ENCODE measurements at regions not wholly inside any gene's neighbourhood (a gene's known extent, or its start where the extent isn't known, plus 50 kb on each side); places are given as distances from the start of the nearest gene placed in this dataset.

GRCh38 chr9:14529629-14530028 is 163.6 kb downstream of the ZDHHC21 start:
- ChIA-PET CTCF (no interaction called here), POLR2A (no interaction called here)
- H3K9me3 ChIP-seq (ENCODE audit: control insufficient read depth in 2 of 3, low read length in 3 of 3): no peaks in the 10 kb centered on the region
- no peak overlapping the region for H3K4me3 Mint-ChIP-seq
- ATAC-seq (no peak), DNase-seq (no peak)
- H3K36me3 Mint-ChIP-seq: no peaks in the 10 kb centered on the region
- H3K9me3 Mint-ChIP-seq: no peaks in the 10 kb centered on the region
- no peaks in the 10 kb centered on the region for H3K27me3 ChIP-seq (ENCODE audit: control insufficient read depth in 2 of 2, insufficient read depth in 2 of 2, low read length in 2 of 2)
- no peak overlapping the region for H3K4me3 ChIP-seq (ENCODE audit: low read length)
- no peaks in the 10 kb centered on the region for H3K36me3 ChIP-seq (ENCODE audit: control insufficient read depth in 2 of 3, insufficient read depth in 3 of 3, low read length in 3 of 3)
- peaks cover 7 to 24% (median 12%) of the 10 kb centered on the region in 5 donors for H3K27me3 Mint-ChIP-seq
- peaks cover 0 to 2% (median 0%) of the 10 kb centered on the region in 7 donors for H3K4me1 Mint-ChIP-seq
- H3K27ac ChIP-seq (ENCODE audit: low read depth, low read length): no peak overlapping the region
- H3K27ac Mint-ChIP-seq: no peak overlapping the region
- H3K4me1 ChIP-seq (ENCODE audit: control insufficient read depth in 2 of 2, insufficient read depth in 2 of 2, low read length in 2 of 2): no peaks in the 10 kb centered on the region
- intact Hi-C loops (cut with micrococcal nuclease): no loop called here

DNA sequence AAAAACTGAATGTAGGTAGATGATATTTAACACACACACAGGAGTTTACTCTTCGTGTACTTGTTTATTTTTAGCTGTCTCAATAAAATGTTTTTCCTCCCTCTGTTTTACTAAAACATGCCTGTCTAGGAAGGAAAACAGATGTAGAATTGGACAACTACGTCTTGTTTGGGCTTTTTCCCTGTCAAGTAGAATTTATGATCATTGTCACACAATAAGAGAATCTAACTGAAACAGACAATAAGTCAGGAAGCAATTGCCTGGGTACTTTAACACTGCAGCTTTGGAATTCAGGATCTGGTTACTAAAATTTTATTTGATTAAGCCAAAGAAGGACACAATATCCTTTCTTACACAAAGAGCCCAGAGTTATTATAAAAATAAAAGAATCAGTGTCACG is 164.2 kb downstream of the ZDHHC21 start:
- no peak overlapping the region for H3K27ac Mint-ChIP-seq
- Histone ChIP-seq H3K27ac (ENCODE audit: low read depth, low read length) (no peak overlapping the region), H3K36me3 (ENCODE audit: control insufficient read depth in 2 of 3, insufficient read depth in 3 of 3, low read length in 3 of 3) (no peaks in the 10 kb centered on the region), H3K4me3 (ENCODE audit: low read length) (no peak overlapping the region), H3K27me3 (ENCODE audit: control insufficient read depth in 2 of 2, insufficient read depth in 2 of 2, low read length in 2 of 2) (no peaks in the 10 kb centered on the region), H3K4me1 (ENCODE audit: control insufficient read depth in 2 of 2, insufficient read depth in 2 of 2, low read length in 2 of 2) (no peaks in the 10 kb centered on the region), H3K9me3 (ENCODE audit: control insufficient read depth in 2 of 3, low read length in 3 of 3) (no peaks in the 10 kb centered on the region)
- intact Hi-C loops (cut with micrococcal nuclease): no loop called here
- ATAC-seq: no peak
- H3K4me1 Mint-ChIP-seq: peaks cover 0 to 2% (median 0%) of the 10 kb centered on the region in 7 donors
- H3K27me3 Mint-ChIP-seq: peaks cover 4 to 19% (median 7%) of the 10 kb centered on the region in 5 donors
- no peaks in the 10 kb centered on the region for H3K36me3 Mint-ChIP-seq
- H3K9me3 Mint-ChIP-seq: no peaks in the 10 kb centered on the region
- DNase-seq: no peak
- CTCF ChIA-PET: no interaction called here
- POLR2A ChIA-PET: no interaction called here
- no peak overlapping the region for H3K4me3 Mint-ChIP-seq

DNA sequence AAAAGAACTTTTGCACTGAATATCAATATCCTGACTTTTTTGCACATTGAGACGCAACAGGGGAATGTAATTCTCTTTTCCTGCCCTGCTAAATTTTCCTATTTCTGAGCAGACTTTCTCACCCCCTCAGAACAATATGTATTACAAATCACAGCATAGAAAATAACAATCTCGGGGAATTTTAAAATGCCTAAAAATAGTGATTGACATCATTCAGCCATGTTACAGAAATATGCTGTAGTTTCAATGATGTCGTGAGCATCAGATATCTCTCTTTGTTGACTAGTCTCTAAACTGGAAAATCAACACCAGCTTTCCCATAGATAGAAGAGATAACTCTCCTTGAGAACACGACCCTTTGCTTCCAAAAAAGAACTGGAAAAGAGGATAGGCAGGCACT is 166.7 kb downstream of the ZDHHC21 start:
- Histone ChIP-seq H3K9me3 (ENCODE audit: control insufficient read depth in 2 of 3, low read length in 3 of 3) (no peaks in the 10 kb centered on the region), H3K4me3 (ENCODE audit: low read length) (no peak overlapping the region), H3K4me1 (ENCODE audit: control insufficient read depth in 2 of 2, insufficient read depth in 2 of 2, low read length in 2 of 2) (no peaks in the 10 kb centered on the region), H3K27ac (ENCODE audit: low read depth, low read length) (no peak overlapping the region), H3K27me3 (ENCODE audit: control insufficient read depth in 2 of 2, insufficient read depth in 2 of 2, low read length in 2 of 2) (no peaks in the 10 kb centered on the region), H3K36me3 (ENCODE audit: control insufficient read depth in 2 of 3, insufficient read depth in 3 of 3, low read length in 3 of 3) (no peaks in the 10 kb centered on the region)
- no peak overlapping the region for H3K4me3 Mint-ChIP-seq
- no peaks in the 10 kb centered on the region for H3K9me3 Mint-ChIP-seq
- ChIA-PET CTCF (no interaction called here), POLR2A (no interaction called here)
- intact Hi-C loops (cut with micrococcal nuclease): no loop called here
- no peak for ATAC-seq
- no peak for DNase-seq
- no peaks in the 10 kb centered on the region for H3K36me3 Mint-ChIP-seq
- peaks cover 0 to 2% (median 0%) of the 10 kb centered on the region in 7 donors for H3K4me1 Mint-ChIP-seq
- H3K27me3 Mint-ChIP-seq: peaks cover 0 to 19% (median 7%) of the 10 kb centered on the region in 5 donors
- no peak overlapping the region for H3K27ac Mint-ChIP-seq

GRCh38 chr9:14525856-14526255 is 167.4 kb downstream of the ZDHHC21 start:
- intact Hi-C loops (cut with micrococcal nuclease): no loop called here
- ATAC-seq (no peak), DNase-seq (no peak)
- Histone ChIP-seq H3K27ac (ENCODE audit: low read depth, low read length) (no peak overlapping the region), H3K36me3 (ENCODE audit: control insufficient read depth in 2 of 3, insufficient read depth in 3 of 3, low read length in 3 of 3) (no peaks in the 10 kb centered on the region), H3K4me1 (ENCODE audit: control insufficient read depth in 2 of 2, insufficient read depth in 2 of 2, low read length in 2 of 2) (no peaks in the 10 kb centered on the region), H3K4me3 (ENCODE audit: low read length) (no peak overlapping the region), H3K27me3 (ENCODE audit: control insufficient read depth in 2 of 2, insufficient read depth in 2 of 2, low read length in 2 of 2) (no peaks in the 10 kb centered on the region), H3K9me3 (ENCODE audit: control insufficient read depth in 2 of 3, low read length in 3 of 3) (no peaks in the 10 kb centered on the region)
- no peaks in the 10 kb centered on the region for H3K36me3 Mint-ChIP-seq
- ChIA-PET CTCF (no interaction called here), POLR2A (no interaction called here)
- H3K27me3 Mint-ChIP-seq: peaks cover 0 to 19% (median 7%) of the 10 kb centered on the region in 5 donors
- H3K4me3 Mint-ChIP-seq: no peak overlapping the region
- H3K27ac Mint-ChIP-seq: no peak overlapping the region
- H3K9me3 Mint-ChIP-seq: no peaks in the 10 kb centered on the region
- H3K4me1 Mint-ChIP-seq: peaks cover 0 to 2% (median 0%) of the 10 kb centered on the region in 7 donors

GRCh38 chr9:14524873-14525515 is 168.2 kb downstream of the ZDHHC21 start:
- no peak overlapping the region for H3K4me3 ChIP-seq (ENCODE audit: low read length)
- Mint-ChIP-seq H3K27me3 (peaks cover 0 to 17% (median 7%) of the 10 kb centered on the region in 5 donors), H3K9me3 (no peaks in the 10 kb centered on the region), H3K4me3 (no peak overlapping the region), H3K4me1 (no peaks in the 10 kb centered on the region), H3K36me3 (no peaks in the 10 kb centered on the region), H3K27ac (no peak overlapping the region)
- no peaks in the 10 kb centered on the region for H3K4me1 ChIP-seq (ENCODE audit: control insufficient read depth in 2 of 2, insufficient read depth in 2 of 2, low read length in 2 of 2)
- no peaks in the 10 kb centered on the region for H3K27me3 ChIP-seq (ENCODE audit: control insufficient read depth in 2 of 2, insufficient read depth in 2 of 2, low read length in 2 of 2)
- DNase-seq (no peak), ATAC-seq (no peak)
- intact Hi-C loops (cut with micrococcal nuclease): no loop called here
- H3K27ac ChIP-seq (ENCODE audit: low read depth, low read length): no peak overlapping the region
- H3K9me3 ChIP-seq (ENCODE audit: control insufficient read depth in 2 of 3, low read length in 3 of 3): no peaks in the 10 kb centered on the region
- CTCF ChIA-PET: no interaction called here
- POLR2A ChIA-PET: no interaction called here
- H3K36me3 ChIP-seq (ENCODE audit: control insufficient read depth in 2 of 3, insufficient read depth in 3 of 3, low read length in 3 of 3): no peaks in the 10 kb centered on the region

- Histone ChIP-seq H3K36me3 (ENCODE audit: control insufficient read depth in 2 of 3, insufficient read depth in 3 of 3, low read length in 3 of 3) (no peaks in the 10 kb centered on the region), H3K4me1 (ENCODE audit: control insufficient read depth in 2 of 2, insufficient read depth in 2 of 2, low read length in 2 of 2) (no peaks in the 10 kb centered on the region), H3K4me3 (ENCODE audit: low read length) (no peak overlapping the region), H3K27ac (ENCODE audit: low read depth, low read length) (no peak overlapping the region), H3K9me3 (ENCODE audit: control insufficient read depth in 2 of 3, low read length in 3 of 3) (no peaks in the 10 kb centered on the region), H3K27me3 (ENCODE audit: control insufficient read depth in 2 of 2, insufficient read depth in 2 of 2, low read length in 2 of 2) (no peaks in the 10 kb centered on the region)
- ChIA-PET CTCF (no interaction called here), POLR2A (no interaction called here)
- Mint-ChIP-seq H3K27me3 (peaks cover 0 to 17% (median 3%) of the 10 kb centered on the region in 5 donors), H3K36me3 (no peaks in the 10 kb centered on the region), H3K9me3 (no peaks in the 10 kb centered on the region), H3K4me1 (no peaks in the 10 kb centered on the region), H3K27ac (no peak overlapping the region), H3K4me3 (no peak overlapping the region)
- DNase-seq (no peak), ATAC-seq (no peak)
- intact Hi-C loops (cut with micrococcal nuclease): no loop called here
These were observed 169.7 kb downstream of the ZDHHC21 start for GRCh38 chr9:14523545-14523944.

- no peak for DNase-seq
These were observed 170.4 kb downstream of the ZDHHC21 start for GRCh38 chr9:14522627-14523379.

More at GRCh38 chr9:14522627-14523379, 170.4 kb downstream of the ZDHHC21 start:
- H3K4me3 ChIP-seq (ENCODE audit: low read length): no peak overlapping the region
- no peak overlapping the region for H3K27ac ChIP-seq (ENCODE audit: low read depth, low read length)
- ATAC-seq: no peak
- H3K4me1 ChIP-seq (ENCODE audit: control insufficient read depth in 2 of 2, insufficient read depth in 2 of 2, low read length in 2 of 2): no peaks in the 10 kb centered on the region
- H3K36me3 ChIP-seq (ENCODE audit: control insufficient read depth in 2 of 3, insufficient read depth in 3 of 3, low read length in 3 of 3): no peaks in the 10 kb centered on the region
- ChIA-PET CTCF (no interaction called here), POLR2A (no interaction called here)
- Mint-ChIP-seq H3K4me1 (no peaks in the 10 kb centered on the region), H3K36me3 (no peaks in the 10 kb centered on the region), H3K4me3 (no peak overlapping the region), H3K27ac (no peak overlapping the region), H3K9me3 (no peaks in the 10 kb centered on the region), H3K27me3 (peaks cover 0 to 17% (median 0%) of the 10 kb centered on the region in 5 donors)
- intact Hi-C loops (cut with micrococcal nuclease): no loop called here
- H3K27me3 ChIP-seq (ENCODE audit: control insufficient read depth in 2 of 2, insufficient read depth in 2 of 2, low read length in 2 of 2): no peaks in the 10 kb centered on the region
- no peaks in the 10 kb centered on the region for H3K9me3 ChIP-seq (ENCODE audit: control insufficient read depth in 2 of 3, low read length in 3 of 3)
